H9 (cell line): ENCODE measurements at regions not wholly inside any gene's neighbourhood (a gene's known extent, or its start where the extent isn't known, plus 50 kb on each side); places are given as distances from the start of the nearest gene placed in this dataset.

ENCODE experiments used
- DNase-seq: peaks from one replicate; pipeline ENCODE4 v3.0.0-alpha.2; 2017
- H2AFZ ChIP-seq: one replicate; pipeline ENCODE4 v1.6.1; 2013; ENCODE audit warnings: mild to moderate bottlenecking, low read length, control low read depth, moderate library complexity
- H2AK5ac ChIP-seq: 2 replicates; pipeline ENCODE4 v1.6.1; 2013; ENCODE audit warnings: low read length, control low read depth, mixed read lengths; ENCODE audit not compliant: insufficient read length
- H2BK120ac ChIP-seq: one replicate; pipeline ENCODE4 v1.6.1; 2013; ENCODE audit warnings: low read depth, mild to moderate bottlenecking, low read length, control low read depth, inconsistent platforms; ENCODE audit not compliant: poor library complexity, severe bottlenecking
- H2BK12ac ChIP-seq: 2 replicates; pipeline ENCODE4 v1.6.1; 2013; ENCODE audit warnings: low read length, control low read depth, mixed read lengths, low read depth; ENCODE audit not compliant: insufficient read length
- H2BK15ac ChIP-seq: 2 replicates; pipeline ENCODE4 v1.6.1; 2013; ENCODE audit warnings: low read depth, low read length, control low read depth
- H2BK20ac ChIP-seq: one replicate; pipeline ENCODE4 v1.6.1; 2013; ENCODE audit warnings: low read depth, mild to moderate bottlenecking, low read length, control low read depth, inconsistent platforms; ENCODE audit not compliant: poor library complexity, severe bottlenecking
- H2BK5ac ChIP-seq: 2 replicates; pipeline ENCODE4 v1.6.1; 2013; ENCODE audit warnings: low read length, control low read depth, mixed read lengths; ENCODE audit not compliant: insufficient read length
- H3K14ac ChIP-seq: 2 replicates; pipeline ENCODE4 v1.6.1; 2013; ENCODE audit warnings: low read length, control low read depth; ENCODE audit not compliant: insufficient read depth
- H3K18ac ChIP-seq: 2 replicates; pipeline ENCODE4 v1.6.1; 2013; ENCODE audit warnings: low read depth, mild to moderate bottlenecking, mixed read lengths, low read length, control low read depth; ENCODE audit not compliant: insufficient read length
- H3K23ac ChIP-seq: 2 replicates; pipeline ENCODE4 v1.6.1; 2013; ENCODE audit warnings: low read length, control low read depth, mixed read lengths, low read depth; ENCODE audit not compliant: insufficient read length
- H3K23me2 ChIP-seq: 2 replicates; pipeline ENCODE4 v1.6.1; 2013; ENCODE audit warnings: low read depth, mild to moderate bottlenecking, mixed read lengths, low read length, control low read depth; ENCODE audit not compliant: insufficient read length, poor library complexity, severe bottlenecking
- H3K27ac ChIP-seq: 2 replicates; pipeline ENCODE4 v1.5.1; 2013; ENCODE audit warnings: low read length, control low read depth, mixed read lengths, low read depth; ENCODE audit not compliant: insufficient read length
- H3K27me3 ChIP-seq: 2 replicates; pipeline ENCODE4 v1.6.1; 2013; ENCODE audit warnings: low read length, control low read depth, inconsistent platforms; ENCODE audit not compliant: insufficient read depth
- H3K4ac ChIP-seq: 2 replicates; pipeline ENCODE4 v1.6.1; 2013; ENCODE audit warnings: low read depth, mild to moderate bottlenecking, control low read depth, inconsistent platforms, low read length, moderate library complexity
- H3K4me1 ChIP-seq: 2 replicates; pipeline ENCODE4 v1.6.1; 2013; ENCODE audit warnings: low read length, control low read depth, inconsistent platforms; ENCODE audit not compliant: insufficient read depth
- H3K4me2 ChIP-seq: 2 replicates; pipeline ENCODE4 v1.6.1; 2013; ENCODE audit warnings: low read length, control low read depth, mixed read lengths; ENCODE audit not compliant: insufficient read length, insufficient read depth
- H3K56ac ChIP-seq: 2 replicates; pipeline ENCODE4 v1.6.1; 2013; ENCODE audit warnings: low read depth, mild to moderate bottlenecking, mixed read lengths, low read length, control low read depth; ENCODE audit not compliant: insufficient read length
- H3K79me1 ChIP-seq: 2 replicates; pipeline ENCODE4 v1.6.1; 2013; ENCODE audit warnings: low read depth, mild to moderate bottlenecking, moderate library complexity, low read length, control low read depth, inconsistent platforms; ENCODE audit not compliant: insufficient read depth, poor library complexity, severe bottlenecking
- H3K79me2 ChIP-seq: 2 replicates; pipeline ENCODE4 v1.6.1; 2013; ENCODE audit warnings: low read length, control low read depth, inconsistent platforms; ENCODE audit not compliant: insufficient read depth
- H3K9ac ChIP-seq: 2 replicates; pipeline ENCODE4 v1.6.1; 2013; ENCODE audit warnings: low read length, control low read depth, mixed read lengths; ENCODE audit not compliant: insufficient read length; ENCODE audit errors: extremely low read depth
- H3K9me3 ChIP-seq: one replicate; pipeline ENCODE4 v1.6.1; 2013; ENCODE audit warnings: low read depth, low read length, inconsistent platforms; ENCODE audit not compliant: control insufficient read depth
- H3T11ph ChIP-seq: one replicate; pipeline ENCODE4 v1.6.1; 2013; ENCODE audit warnings: mild to moderate bottlenecking, low read length, control low read depth, inconsistent platforms
- H4K20me1 ChIP-seq: one replicate; pipeline ENCODE4 v1.6.1; 2013; ENCODE audit not compliant: control insufficient read depth, insufficient read length, insufficient read depth
- H4K5ac ChIP-seq: 2 replicates; pipeline ENCODE4 v1.6.1; 2013; ENCODE audit warnings: low read depth, mild to moderate bottlenecking, mixed read lengths, low read length, control low read depth; ENCODE audit not compliant: insufficient read length
- H4K8ac ChIP-seq: replicated peaks from 2 replicates; pipeline ENCODE4 v1.6.1; 2013; ENCODE audit warnings: low read length, control low read depth, mixed read lengths, low read depth; ENCODE audit not compliant: insufficient read length
- H4K91ac ChIP-seq: 2 replicates; pipeline ENCODE4 v1.6.1; 2013; ENCODE audit warnings: low read depth, mild to moderate bottlenecking, moderate library complexity, mixed read lengths, low read length, control low read depth; ENCODE audit not compliant: insufficient read length
- H3K27ac Mint-ChIP-seq, 3 experiments: 2 replicates in 2 of 3; 3 replicates in 1 of 3; pipeline ENCODE4 v1.8.0; 2020 to 2021; ENCODE audit warnings: mixed read lengths in 3 of 3, mild to moderate bottlenecking in 1 of 3, moderate library complexity in 1 of 3
- H3K27me3 Mint-ChIP-seq: 2 replicates; pipeline ENCODE4 v1.8.0; 2021; ENCODE audit warnings: low read depth, mild to moderate bottlenecking, moderate library complexity, mixed read lengths
- H3K36me3 Mint-ChIP-seq, 3 experiments: 2 replicates in 2 of 3; 3 replicates in 1 of 3; pipeline ENCODE4 v1.8.0; 2020 to 2021; ENCODE audit warnings: low read depth in 3 of 3, mixed read lengths in 3 of 3; ENCODE audit not compliant: insufficient read depth in 1 of 3
- H3K4me1 Mint-ChIP-seq, 2 experiments: 2 replicates each; pipeline ENCODE4 v1.8.0; 2020; ENCODE audit warnings: mixed read lengths in 2 of 2
- H3K4me3 Mint-ChIP-seq, 2 experiments: 2 replicates in 1 of 2; 3 replicates in 1 of 2; pipeline ENCODE4 v1.8.0; 2020 to 2021; ENCODE audit warnings: mild to moderate bottlenecking in 2 of 2, mixed read lengths in 2 of 2, moderate library complexity in 1 of 2
- H3K9me3 Mint-ChIP-seq, 2 experiments: 2 replicates in 1 of 2; 3 replicates in 1 of 2; pipeline ENCODE4 v1.8.0; 2020; ENCODE audit warnings: mild to moderate bottlenecking in 2 of 2, mixed read lengths in 2 of 2, moderate library complexity in 1 of 2
- CTCF ChIP-seq: fragments of 200-600 bp; sonication (generic); conservative IDR thresholded peaks from 3 replicates; pipeline ENCODE4 v1.8.0; 2021; ENCODE audit warnings: antibody characterized with exemption, mild to moderate bottlenecking

- Mint-ChIP-seq H3K9me3 (no peaks in the 10 kb centered on the region), H3K4me1 (no peaks in the 10 kb centered on the region; a peak in 2 of 4 replicates), H3K27ac (no peak overlapping the region), H3K4me3 (no peak overlapping the region), H3K36me3 (no peaks in the 10 kb centered on the region), H3K27me3 (no peaks in the 10 kb centered on the region)
- Histone ChIP-seq H4K5ac (no peak overlapping the region), H4K8ac (no peak overlapping the region), H3K14ac (no peak overlapping the region), H3K4me1 (no peaks in the 10 kb centered on the region), H3K56ac (no peak overlapping the region), H3K4ac (no peak overlapping the region), H4K20me1 (no peaks in the 10 kb centered on the region), H2BK120ac (no peak overlapping the region), H2BK12ac (no peak overlapping the region), H3K79me1 (no peaks in the 10 kb centered on the region), H2BK5ac (no peak overlapping the region), H3T11ph (no peak overlapping the region), H3K27ac (no peak overlapping the region), H2BK20ac (no peak overlapping the region), H3K9me3 (no peaks in the 10 kb centered on the region), H3K4me2 (no peak overlapping the region), H3K23ac (no peak overlapping the region), H3K9ac (no peak overlapping the region), H3K27me3 (no peaks in the 10 kb centered on the region), H2BK15ac (no peak overlapping the region), H2AK5ac (no peak overlapping the region), H3K79me2 (no peaks in the 10 kb centered on the region), H3K23me2 (no peaks in the 10 kb centered on the region), H3K18ac (no peak overlapping the region), H4K91ac (no peak overlapping the region), H2AFZ (no peak overlapping the region)
- no peak for TF ChIP-seq CTCF
- DNase-seq, result no peak
These were observed 182.3 kb upstream of the PLEKHG7 start for GRCh38 chr12:92520511-92520910.
